SK-N-MC (cell line): ENCODE measurements at regions not wholly inside any gene's neighbourhood (a gene's known extent, or its start where the extent isn't known, plus 50 kb on each side); places are given as distances from the start of the nearest gene placed in this dataset.
"Not testable (repeated sequence)": the region's sequence is repeated elsewhere in the genome, so short reads cannot be mapped to it uniquely, and the experiment has no call there.

Source experiments
- DNase-seq: peaks from one replicate; pipeline ENCODE4 v3.0.0-alpha.2; 2011; ENCODE audit warnings: low read depth, low spot score
- H3K27ac ChIP-seq: fragments of 200-600 bp; sonication (generic); 2 replicates; pipeline ENCODE4 v1.5.1; 2016; ENCODE audit warnings: mixed run types
- H3K36me3 ChIP-seq: fragments of 200-600 bp; sonication (generic); 2 replicates; pipeline ENCODE4 v1.6.1; 2017; ENCODE audit warnings: antibody characterized with exemption, low read length, mixed read lengths; ENCODE audit not compliant: insufficient read depth
- H3K4me3 ChIP-seq: fragments of 200-600 bp; sonication (generic); 2 replicates; pipeline ENCODE4 v1.5.1; 2016
- H3K9ac ChIP-seq: fragments of 200-600 bp; sonication (generic); 2 replicates; pipeline ENCODE4 v1.8.0; 2017; ENCODE audit warnings: mixed run types, mixed read lengths; ENCODE audit not compliant: insufficient read length
- H3K9me3 ChIP-seq: fragments of 200-600 bp; sonication (generic); 2 replicates; pipeline ENCODE4 v1.6.1; 2017; ENCODE audit warnings: low read depth, mild to moderate bottlenecking, antibody characterized with exemption, low read length, moderate library complexity, mixed read lengths
- EZH2 ChIP-seq: fragments of 200-600 bp; sonication (generic); IDR thresholded peaks from one replicate; pipeline ENCODE4 v1.6.1; 2017; ENCODE audit warnings: antibody characterized with exemption
- FOXP2 ChIP-seq: optimal IDR thresholded peaks from 2 replicates; pipeline ENCODE3; 2011; ENCODE audit warnings: mild to moderate bottlenecking, moderate library complexity; ENCODE audit not compliant: insufficient read depth; ENCODE audit errors: extremely low read length, control extremely low read depth
- POLR2AphosphoS5 ChIP-seq: IDR thresholded peaks from 2 replicates; pipeline ENCODE4 v1.6.1; 2012; ENCODE audit warnings: mild to moderate bottlenecking, low read depth, low read length, borderline replicate concordance

- Histone ChIP-seq H3K9me3 (no peaks in the 10 kb centered on the region; the same call in 1 of the 2 replicates), H3K27ac (peak overlapping the region; percentile 84), H3K36me3 (peaks cover 9% of the 10 kb centered on the region; the same call in 1 of the 2 replicates), H3K4me3 (peak overlapping the region; percentile 16; the same call in 1 of the 2 replicates), H3K9ac (peak overlapping the region; percentile 64)
- DNase-seq = no peak
- TF ChIP-seq POLR2AphosphoS5 (peak; percentile 55; the same call in 1 of the 2 replicates), FOXP2 (no peak)
Observed at GRCh38 chr14:97164021-97164420, 366.8 kb downstream of the VRK1 start.

- Histone ChIP-seq H3K4me3 (no peak overlapping the region), H3K9ac (no peak overlapping the region), H3K27ac (no peak overlapping the region), H3K36me3 (no peaks in the 10 kb centered on the region), H3K9me3 (no peaks in the 10 kb centered on the region)
- TF ChIP-seq POLR2AphosphoS5 (no peak), EZH2 (no peak), FOXP2 (no peak)
- no peak for DNase-seq
Observed at GRCh38 chr14:97166497-97166896, 369.3 kb downstream of the VRK1 start.

GRCh38 chr14:97167577-97167976, 370.4 kb downstream of the VRK1 start:
- H3K9ac ChIP-seq, H3K36me3 ChIP-seq, H3K4me3 ChIP-seq, H3K27ac ChIP-seq, H3K9me3 ChIP-seq, DNase-seq: not testable (repeated sequence)

GRCh38 chr14:97172644-97173043, 375.5 kb downstream of the VRK1 start:
- Histone ChIP-seq H3K9me3 (no peaks in the 10 kb centered on the region), H3K4me3 (no peak overlapping the region), H3K27ac (no peak overlapping the region), H3K9ac (no peak overlapping the region), H3K36me3 (no peaks in the 10 kb centered on the region)
- DNase-seq = no peak
- TF ChIP-seq POLR2AphosphoS5 (no peak), EZH2 (no peak), FOXP2 (no peak)

GRCh38 chr14:97177016-97177415, 379.8 kb downstream of the VRK1 start:
- no peak overlapping the region for H3K9ac ChIP-seq
- no peaks in the 10 kb centered on the region for H3K9me3 ChIP-seq
- H3K4me3 ChIP-seq = no peak overlapping the region
- no peaks in the 10 kb centered on the region for H3K36me3 ChIP-seq
- H3K27ac ChIP-seq = no peak overlapping the region
- no peak for TF ChIP-seq EZH2
- TF ChIP-seq FOXP2 = no peak
- no peak for TF ChIP-seq POLR2AphosphoS5
- DNase-seq = no peak

GRCh38 chr14:97177635-97178034, 380.5 kb downstream of the VRK1 start:
- Histone ChIP-seq H3K9ac (no peak overlapping the region), H3K4me3 (no peak overlapping the region), H3K27ac (no peak overlapping the region), H3K36me3 (no peaks in the 10 kb centered on the region), H3K9me3 (no peaks in the 10 kb centered on the region)
- no peak for DNase-seq
- TF ChIP-seq FOXP2 (no peak), EZH2 (no peak), POLR2AphosphoS5 (no peak)

- no peak overlapping the region for H3K9ac ChIP-seq
- no peak for TF ChIP-seq FOXP2
- no peak for TF ChIP-seq POLR2AphosphoS5
- TF ChIP-seq EZH2 = no peak
- H3K4me3 ChIP-seq = no peak overlapping the region
- no peaks in the 10 kb centered on the region for H3K9me3 ChIP-seq
- H3K36me3 ChIP-seq = no peaks in the 10 kb centered on the region
- DNase-seq = no peak
- no peak overlapping the region for H3K27ac ChIP-seq
Observed at GRCh38 chr14:97178781-97179180, 381.6 kb downstream of the VRK1 start.

- Histone ChIP-seq H3K36me3 (no peaks in the 10 kb centered on the region), H3K27ac (no peak overlapping the region), H3K4me3 (no peak overlapping the region), H3K9ac (no peak overlapping the region), H3K9me3 (no peaks in the 10 kb centered on the region)
- TF ChIP-seq EZH2 (no peak), POLR2AphosphoS5 (no peak), FOXP2 (no peak)
- DNase-seq = no peak
Observed at GRCh38 chr14:97179573-97179972, 382.4 kb downstream of the VRK1 start.

- H3K27ac ChIP-seq = no peak overlapping the region
Observed at GRCh38 chr14:97180304-97181200, 383.4 kb downstream of the VRK1 start.

More at GRCh38 chr14:97180304-97181200, 383.4 kb downstream of the VRK1 start:
- no peaks in the 10 kb centered on the region for H3K36me3 ChIP-seq
- no peak overlapping the region for H3K4me3 ChIP-seq
- no peaks in the 10 kb centered on the region for H3K9me3 ChIP-seq
- no peak overlapping the region for H3K9ac ChIP-seq
- TF ChIP-seq FOXP2 = no peak
- no peak for TF ChIP-seq EZH2
- TF ChIP-seq POLR2AphosphoS5 = no peak
- no peak for DNase-seq
